Esophagus muscularis mucosa (tissue), 4 donors: ENCODE measurements at regions not wholly inside any gene's neighbourhood (a gene's known extent, or its start where the extent isn't known, plus 50 kb on each side); places are given as distances from the start of the nearest gene placed in this dataset.

ENCODE experiments used
- DNase-seq: peaks from one replicate; pipeline ENCODE4 v3.0.0-alpha.2; 2017; ENCODE audit errors: extremely low spot score
- H3K27ac ChIP-seq, 4 donors: fragments of 200-600 bp; sonication (generic); replicated peaks in 1 of 4; 1 replicate in 3 of 4; 2 replicates in 1 of 4; pipeline ENCODE4 v1.5.1; 2016 to 2019; ENCODE audit warnings: mild to moderate bottlenecking in 1 of 4
- H3K27me3 ChIP-seq, 4 donors: fragments of 200-600 bp; sonication (generic); one replicate each; pipeline versions ENCODE4 v1.5.1 to v1.6.0; 2016 to 2019
- H3K36me3 ChIP-seq, 4 donors: fragments of 200-600 bp; sonication (generic); one replicate each; pipeline ENCODE4 v1.5.1; 2016 to 2019
- H3K4me1 ChIP-seq, 4 donors: fragments of 200-600 bp; sonication (generic); one replicate each; pipeline ENCODE4 v1.5.1; 2016 to 2019
- H3K4me3 ChIP-seq, 4 donors: fragments of 200-600 bp; sonication (generic); 1 replicate in 2 of 4; 2 replicates in 2 of 4; pipeline ENCODE4 v1.5.1; 2016 to 2019; ENCODE audit warnings: mild to moderate bottlenecking in 4 of 4, moderate library complexity in 1 of 4
- H3K9me3 ChIP-seq, 4 donors: fragments of 200-600 bp; sonication (generic); 1 replicate in 3 of 4; 2 replicates in 1 of 4; pipeline ENCODE4 v1.5.1; 2016 to 2019
- CTCF ChIP-seq, 3 experiments: fragments of 200-600 bp in 2 of 3; fragments of 450-650 bp in 1 of 3; sonication (generic) in 2 of 3; IDR thresholded peaks; one replicate each; pipeline ENCODE4 v1.5.1; 2017 to 2019; ENCODE audit warnings: antibody characterized with exemption in 3 of 3, mild to moderate bottlenecking in 2 of 3, moderate library complexity in 1 of 3
- EP300 ChIP-seq: sonication (generic); formaldehyde crosslinking; IDR thresholded peaks from one replicate; pipeline ENCODE4 v1.6.1; 2017; ENCODE audit warnings: antibody characterized with exemption
- POLR2A ChIP-seq: fragments of 450-650 bp; IDR thresholded peaks from one replicate; pipeline ENCODE4 v1.6.1; 2017; ENCODE audit warnings: antibody characterized with exemption, moderate library complexity, mild to moderate bottlenecking, low read depth
- POLR2AphosphoS5 ChIP-seq, 2 donors: sonication (generic); formaldehyde crosslinking; IDR thresholded peaks; one replicate each; pipeline ENCODE4 v1.6.1; 2017; ENCODE audit warnings: antibody characterized with exemption in 2 of 2
- WGBS: methylation state at CpG from one replicate; pipeline ENCODE4 v1.1.5; 2018; 5-methylcytosine and 5-hydroxymethylcytosine counted together
- intact Hi-C: fragments of 100-400 bp; cut with DNase I; formaldehyde crosslinking; loops from one replicate; pipeline ENCODE4 v1.15.1; 2023

GRCh38 chr10:6999232-6999925, 411.5 kb downstream of the SFMBT2 start:
- Histone ChIP-seq H3K27ac (no peak overlapping the region), H3K4me1 (no peaks in the 10 kb centered on the region), H3K36me3 (no peaks in the 10 kb centered on the region), H3K27me3 (peaks cover 0 to 6% (median 0%) of the 10 kb centered on the region in 4 donors), H3K4me3 (no peak overlapping the region), H3K9me3 (no peaks in the 10 kb centered on the region)
- intact Hi-C loops = no loop called here
- TF ChIP-seq EP300 = no peak
- TF ChIP-seq POLR2AphosphoS5 (IDR thresholded peaks at IDR 0.05) = no peak
- no peak for TF ChIP-seq POLR2A
- no peak for TF ChIP-seq CTCF (IDR thresholded peaks at IDR 0.05)
- 85% methylated on average over 2 of the region's 2 CpGs for WGBS
- no peak for DNase-seq

GRCh38 chr10:6997509-6997908, 413.3 kb downstream of the SFMBT2 start:
- intact Hi-C loops = no loop called here

GRCh38 chr10:6996431-6996830, 414.4 kb downstream of the SFMBT2 start:
- Histone ChIP-seq H3K27ac (no peak overlapping the region), H3K4me3 (no peak overlapping the region), H3K36me3 (no peaks in the 10 kb centered on the region), H3K27me3 (peaks cover 0 to 6% (median 0%) of the 10 kb centered on the region in 4 donors), H3K9me3 (no peaks in the 10 kb centered on the region), H3K4me1 (no peaks in the 10 kb centered on the region)
- DNase-seq = no peak
- 75% methylated on average over 4 of the region's 4 CpGs for WGBS
- intact Hi-C loops = no loop called here
- TF ChIP-seq EP300 (no peak), CTCF (IDR thresholded peaks at IDR 0.05) (no peak), POLR2AphosphoS5 (IDR thresholded peaks at IDR 0.05) (no peak), POLR2A (no peak)

More at GRCh38 chr10:6997509-6997908, 413.3 kb downstream of the SFMBT2 start:
- no peak for DNase-seq
- WGBS = 96% methylated on average over 2 of the region's 2 CpGs
- Histone ChIP-seq H3K9me3 (no peaks in the 10 kb centered on the region), H3K27ac (no peak overlapping the region), H3K4me3 (no peak overlapping the region), H3K4me1 (no peaks in the 10 kb centered on the region), H3K36me3 (no peaks in the 10 kb centered on the region), H3K27me3 (peaks cover 0 to 6% (median 0%) of the 10 kb centered on the region in 4 donors)
- no peak for TF ChIP-seq POLR2A
- no peak for TF ChIP-seq EP300
- TF ChIP-seq POLR2AphosphoS5 (IDR thresholded peaks at IDR 0.05) = no peak
- TF ChIP-seq CTCF (IDR thresholded peaks at IDR 0.05) = no peak

GRCh38 chr10:6995831-6996230, 415.0 kb downstream of the SFMBT2 start:
- DNase-seq = no peak
- intact Hi-C loops = no loop called here
- H3K27me3 ChIP-seq = peaks cover 0 to 3% (median 0%) of the 10 kb centered on the region in 4 donors
- H3K4me1 ChIP-seq = no peaks in the 10 kb centered on the region
- no peak overlapping the region for H3K27ac ChIP-seq
- no peaks in the 10 kb centered on the region for H3K36me3 ChIP-seq
- TF ChIP-seq CTCF (IDR thresholded peaks at IDR 0.05) = no peak
- no peak for TF ChIP-seq EP300
- no peak for TF ChIP-seq POLR2A
- TF ChIP-seq POLR2AphosphoS5 (IDR thresholded peaks at IDR 0.05) = no peak
- WGBS = 71% methylated on average over 4 of the region's 4 CpGs
- H3K4me3 ChIP-seq = no peak overlapping the region
- H3K9me3 ChIP-seq = no peaks in the 10 kb centered on the region

- H3K27me3 ChIP-seq = no peaks in the 10 kb centered on the region
- intact Hi-C loops = no loop called here
- no peaks in the 10 kb centered on the region for H3K36me3 ChIP-seq
- WGBS = 75% methylated on average over 3 of the region's 3 CpGs
- no peaks in the 10 kb centered on the region for H3K9me3 ChIP-seq
- H3K4me3 ChIP-seq = no peak overlapping the region
- H3K27ac ChIP-seq = no peak overlapping the region
- TF ChIP-seq POLR2AphosphoS5 (IDR thresholded peaks at IDR 0.05) (no peak), EP300 (no peak), CTCF (IDR thresholded peaks at IDR 0.05) (no peak), POLR2A (no peak)
- no peak for DNase-seq
- no peaks in the 10 kb centered on the region for H3K4me1 ChIP-seq
These were observed 415.3 kb upstream of the PRKCQ start for GRCh38 chr10:6995341-6995740.
